ENCODE measurements at regions not wholly inside any gene's neighbourhood (a gene's known extent, or its start where the extent isn't known, plus 50 kb on each side); places are given as distances from the start of the nearest gene placed in this dataset.
"Not testable (repeated sequence)": the region's sequence is repeated elsewhere in the genome, so short reads cannot be mapped to it uniquely, and the experiment has no call there.

DNA sequence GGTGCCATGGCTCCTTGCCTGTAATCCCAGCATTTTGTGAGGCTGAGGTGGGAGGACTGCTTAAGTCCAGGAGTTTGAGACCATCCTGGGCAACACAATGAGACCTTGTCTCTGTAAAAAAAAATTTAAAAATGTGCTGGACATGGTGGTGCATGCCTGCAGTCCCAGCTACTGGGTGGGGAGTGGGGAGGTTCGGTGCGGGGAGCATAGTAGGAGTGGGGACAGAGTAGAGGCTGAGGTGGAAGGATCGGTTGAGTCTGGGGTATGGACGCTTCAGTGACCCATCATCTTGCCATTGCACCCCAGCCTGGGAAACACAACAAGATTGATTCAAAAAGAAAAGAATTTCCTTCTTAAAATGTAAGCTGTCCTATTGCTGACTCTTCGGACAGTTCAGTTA, 1490.0 kb upstream of the GBE1 start:
- no peak for DNase-seq

GRCh38 chr3:83250613-83251012, 1489.2 kb upstream of the GBE1 start:
- DNase-seq: no peak

DNA sequence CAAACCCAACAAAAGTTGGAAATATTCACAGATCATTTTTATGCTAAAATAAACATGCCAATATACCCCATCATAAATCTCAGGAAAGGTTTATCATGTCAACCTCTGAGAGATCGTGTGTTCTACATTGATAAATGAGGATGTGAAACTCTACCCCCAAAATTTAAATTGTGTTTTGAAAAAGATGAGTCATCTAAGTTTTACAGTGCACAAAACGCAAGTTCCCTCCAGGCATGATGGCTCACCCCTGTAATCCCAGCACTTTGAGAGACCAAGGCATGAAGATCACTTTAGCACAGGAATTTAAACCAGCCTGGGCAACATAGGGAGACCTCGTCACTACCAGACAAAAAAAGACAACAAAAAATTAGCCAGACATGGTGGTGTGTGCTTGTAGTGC, 1487.0 kb upstream of the GBE1 start:
- no peak for DNase-seq

GRCh38 chr3:83235180-83235814, 1473.9 kb upstream of the GBE1 start:
- DNase-seq: no peak

GRCh38 chr3:83233715-83234114, 1472.3 kb upstream of the GBE1 start:
- DNase-seq: no peak

GRCh38 chr3:83230841-83231240, 1469.4 kb upstream of the GBE1 start:
- no peak for DNase-seq

DNA sequence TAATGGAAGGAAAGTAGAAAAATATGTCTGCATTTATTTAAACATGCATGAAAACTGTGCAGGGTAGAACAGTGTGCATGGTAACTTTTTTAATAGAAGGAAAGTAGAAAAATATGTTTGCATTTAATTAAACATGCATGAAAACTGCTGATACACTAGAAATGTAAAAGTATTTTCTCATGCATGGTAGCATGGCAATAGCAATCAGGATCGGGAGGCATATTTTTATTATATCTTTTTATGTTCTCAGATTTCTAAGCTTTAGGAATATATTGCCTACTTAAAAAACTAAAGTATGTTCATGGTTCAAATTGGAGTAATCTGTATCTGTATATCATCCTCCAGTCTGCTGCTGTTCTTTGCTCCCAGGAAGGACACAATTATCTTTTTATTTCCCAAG, 1468.9 kb upstream of the GBE1 start:
- no peak for DNase-seq

DNA sequence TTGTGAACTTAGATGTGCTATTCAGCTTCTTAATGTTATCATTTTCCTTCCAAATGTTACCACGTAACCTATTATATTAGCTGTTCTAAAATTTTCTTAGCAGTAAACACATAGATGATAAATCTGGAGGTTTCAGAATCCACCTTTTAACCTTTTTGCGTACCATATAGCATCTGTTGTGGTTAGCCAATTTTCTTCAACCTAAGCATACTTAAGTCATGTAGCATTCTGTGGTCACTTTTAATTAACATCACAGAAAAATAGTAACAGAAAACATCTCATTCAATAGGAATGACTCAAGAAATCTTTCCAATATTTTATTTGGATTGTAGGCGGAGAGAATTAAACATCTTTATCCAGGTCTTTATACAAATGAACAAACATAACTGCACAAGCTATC, 1465.3 kb upstream of the GBE1 start:
- no peak for DNase-seq

DNA sequence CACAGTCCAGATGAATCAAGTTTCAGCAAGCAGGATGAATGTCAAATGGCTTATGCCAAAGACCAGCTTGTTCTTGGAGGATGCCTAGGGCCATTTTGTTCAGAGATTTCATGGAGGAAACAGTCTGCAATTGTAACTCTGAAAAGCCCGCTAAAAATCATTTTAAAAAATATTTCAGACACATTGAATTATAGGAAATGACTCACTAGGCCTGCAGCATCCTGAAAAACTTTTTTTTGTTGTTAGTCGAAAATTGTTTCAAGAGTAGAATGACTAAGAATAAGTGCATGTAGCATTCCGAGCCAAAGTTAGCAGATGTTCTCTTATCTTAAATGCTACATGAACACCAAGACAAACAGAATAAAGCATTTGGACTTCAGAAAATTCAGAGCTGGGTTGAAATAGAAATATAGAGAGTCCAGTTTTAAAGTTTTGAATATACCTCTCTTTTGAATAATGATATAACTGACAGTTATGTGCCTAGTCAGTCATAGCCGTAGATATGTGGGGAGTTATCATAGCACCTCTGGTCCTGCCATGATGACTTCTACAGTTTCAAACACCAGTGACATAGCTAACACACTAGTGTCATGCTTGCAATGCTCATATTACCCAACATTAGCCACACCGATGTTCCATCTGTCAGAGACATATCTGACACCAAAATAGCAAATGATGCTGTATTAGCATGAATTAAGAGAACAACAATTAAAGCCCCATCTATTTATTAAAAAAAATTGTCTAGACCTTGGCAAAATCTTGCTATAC, 1462.8 kb upstream of the GBE1 start:
- no peak for DNase-seq

- DNase-seq: no peak
Observed at GRCh38 chr3:83218383-83219200, 1457.1 kb upstream of the GBE1 start.

DNA sequence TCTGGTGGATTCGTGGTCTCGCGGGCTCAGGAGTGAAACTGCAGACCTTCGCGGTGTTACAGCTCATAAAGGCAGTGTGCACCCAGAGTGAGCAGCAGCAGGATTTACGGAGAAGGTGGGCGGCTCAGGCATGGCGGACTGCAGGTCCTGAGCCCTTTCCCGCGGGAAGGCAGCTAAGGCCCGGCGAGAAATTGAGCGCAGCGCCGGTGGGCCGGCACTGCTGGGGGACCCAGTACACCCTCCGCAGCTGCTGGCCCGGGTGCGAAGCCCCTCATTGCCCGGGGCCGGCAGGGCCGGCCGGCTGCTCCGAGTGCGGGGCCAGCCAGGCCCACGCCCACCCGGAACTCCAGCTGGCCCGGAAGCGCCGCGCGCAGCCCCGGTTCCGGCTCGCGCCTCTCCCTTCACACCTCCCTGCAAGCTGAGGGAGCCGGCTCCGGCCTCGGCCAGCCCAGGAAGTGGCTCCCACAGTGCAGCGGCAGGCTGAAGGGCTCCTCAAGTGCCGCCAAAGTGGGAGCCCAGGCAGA, 1456.2 kb upstream of the GBE1 start:
- not testable (repeated sequence) for DNase-seq

DNA sequence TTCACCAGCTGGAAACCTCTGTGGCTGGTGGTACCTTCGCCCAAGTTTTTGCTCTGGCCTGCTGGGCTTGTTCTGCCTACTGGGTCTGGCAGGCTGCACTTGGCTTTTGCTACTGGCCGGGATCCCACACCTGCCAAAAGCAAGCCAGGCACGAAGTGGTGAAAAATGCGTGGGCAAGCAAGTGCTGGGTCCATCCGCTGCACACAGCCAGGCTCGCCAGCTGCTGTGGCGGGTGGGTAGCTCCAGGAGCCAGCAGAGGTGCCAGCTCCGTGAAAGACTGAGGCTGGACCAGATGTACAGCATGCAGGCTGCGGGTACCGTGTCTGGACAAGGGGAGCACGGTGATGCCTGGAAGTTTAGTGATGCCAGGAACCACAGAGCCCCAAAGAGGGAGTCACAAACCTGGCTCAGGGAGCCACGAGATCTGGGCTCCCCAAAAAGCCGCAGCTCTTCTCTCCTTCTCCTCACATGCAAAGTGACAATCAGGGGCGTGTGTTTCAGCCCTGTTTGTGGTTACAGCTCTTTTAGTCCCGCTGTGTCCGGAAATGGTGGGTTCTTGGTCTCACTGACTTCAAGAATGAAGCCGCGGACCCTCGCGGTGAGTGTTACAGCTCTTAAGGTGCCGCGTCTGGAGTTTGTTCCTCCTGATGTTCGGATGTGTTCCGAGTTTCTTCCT, 1455.6 kb upstream of the GBE1 start:
- no peak for DNase-seq

DNA sequence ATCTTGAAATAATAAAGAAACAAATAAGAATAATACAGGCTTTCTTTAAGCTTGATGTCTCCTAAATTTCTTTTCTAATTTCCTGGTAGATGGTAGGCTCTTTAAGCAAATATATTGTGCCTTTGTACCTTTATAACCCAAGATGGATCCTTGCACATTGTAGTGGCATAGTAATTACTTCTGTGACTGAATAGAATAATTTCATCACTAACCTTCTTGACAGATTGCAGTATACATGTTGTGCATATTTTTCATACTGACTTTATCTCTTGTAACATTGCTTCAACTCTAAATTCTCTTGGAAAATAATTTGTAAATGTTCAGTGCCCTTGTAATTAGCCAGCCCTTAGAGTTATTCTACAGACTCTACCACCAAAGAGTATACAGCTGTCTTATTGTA, 1433.8 kb upstream of the GBE1 start:
- no peak for DNase-seq

GRCh38 chr3:83193526-83193925, 1432.1 kb upstream of the GBE1 start:
- DNase-seq: no peak

- no peak for DNase-seq
Observed at GRCh38 chr3:83189634-83190033, 1428.2 kb upstream of the GBE1 start.

DNA sequence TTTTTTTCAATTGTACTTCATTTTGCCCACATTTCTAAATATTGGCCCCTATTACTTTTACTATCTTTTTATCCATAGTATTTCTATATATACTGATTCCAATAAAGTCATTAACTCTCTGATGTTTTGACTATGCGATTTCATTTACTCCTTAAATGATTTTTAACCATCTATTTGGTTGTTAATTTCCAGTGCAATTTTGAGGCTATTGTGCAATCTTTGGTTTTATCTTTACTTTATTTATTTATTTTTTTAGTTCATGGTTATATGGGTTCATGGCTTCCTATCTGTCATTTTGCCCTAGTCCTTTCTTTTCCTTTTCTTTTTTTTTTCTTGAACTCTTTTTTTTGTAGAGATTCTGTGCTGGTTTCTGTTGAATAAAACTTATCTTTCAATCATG, 1408.0 kb upstream of the GBE1 start:
- DNase-seq: no peak

DNA sequence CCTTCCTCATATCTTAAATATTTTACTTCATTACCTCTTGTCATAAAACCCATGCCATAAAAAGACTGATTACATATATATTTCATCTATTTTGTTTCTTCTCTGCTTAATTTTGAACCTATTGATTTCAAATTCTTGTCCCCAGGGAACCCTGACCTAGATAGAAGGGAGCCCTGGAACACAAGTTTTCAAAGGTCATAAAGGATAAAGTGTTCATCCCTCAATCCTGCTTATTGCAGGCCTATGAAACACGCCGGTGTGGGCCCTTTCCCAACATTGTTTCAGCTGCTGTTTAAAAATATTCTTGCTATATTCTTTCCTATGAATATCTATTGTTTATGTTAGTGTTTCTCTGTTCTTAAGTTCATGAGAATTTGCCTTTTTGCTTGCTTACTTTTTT, 1389.5 kb upstream of the GBE1 start:
- DNase-seq: no peak

DNA sequence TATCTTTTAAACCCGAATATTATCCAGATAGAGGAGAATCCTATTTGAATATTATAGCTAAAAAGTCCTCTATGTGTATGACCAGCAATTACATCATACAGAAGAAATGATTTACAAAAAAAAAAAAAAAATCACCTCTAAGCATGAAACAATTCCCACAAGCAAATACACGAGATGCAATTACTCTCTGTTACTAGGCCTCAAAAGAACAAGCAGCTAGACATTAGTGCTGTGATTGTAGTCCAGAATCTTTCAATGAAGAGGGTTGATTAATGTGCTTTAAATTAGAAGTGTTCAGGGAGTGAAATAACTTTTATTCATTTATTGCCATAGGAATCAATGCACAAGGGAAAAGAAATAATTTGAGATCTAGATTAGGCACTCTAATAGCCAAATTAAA, 1379.5 kb upstream of the GBE1 start:
- no peak for DNase-seq

GRCh38 chr3:83131236-83131635, 1369.8 kb upstream of the GBE1 start:
- DNase-seq: no peak

- no peak for DNase-seq
Observed at GRCh38 chr3:83122774-83123350, 1361.4 kb upstream of the GBE1 start.

DNA sequence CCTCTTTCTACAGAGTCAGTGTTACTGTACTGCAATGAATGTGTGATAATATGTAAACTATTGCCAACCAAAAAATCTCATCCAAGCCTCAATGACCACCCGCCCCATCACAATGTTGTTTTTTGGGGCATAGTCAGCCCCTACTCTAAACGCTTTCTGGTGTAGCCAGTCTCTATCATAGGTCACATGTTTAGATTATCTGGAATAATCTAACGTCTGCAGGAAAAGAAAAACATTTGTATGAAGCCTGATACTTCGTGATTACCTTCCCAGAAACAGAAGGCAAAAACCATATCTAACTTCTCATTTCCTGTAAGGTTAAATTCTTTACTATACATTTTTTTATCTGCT, 1331.8 kb upstream of the GBE1 start:
- DNase-seq: no peak

Data from muscle of arm (tissue), 1 donor.